Inflammatory macrophage treated with lipopolysaccharide for 4 hours (primary cell): ENCODE measurements at regions not wholly inside any gene's neighbourhood (a gene's known extent, or its start where the extent isn't known, plus 50 kb on each side); places are given as distances from the start of the nearest gene placed in this dataset.

Experiments
- DNase-seq: peaks from one replicate; pipeline ENCODE4 v3.0.0-alpha.2; 2020

DNA sequence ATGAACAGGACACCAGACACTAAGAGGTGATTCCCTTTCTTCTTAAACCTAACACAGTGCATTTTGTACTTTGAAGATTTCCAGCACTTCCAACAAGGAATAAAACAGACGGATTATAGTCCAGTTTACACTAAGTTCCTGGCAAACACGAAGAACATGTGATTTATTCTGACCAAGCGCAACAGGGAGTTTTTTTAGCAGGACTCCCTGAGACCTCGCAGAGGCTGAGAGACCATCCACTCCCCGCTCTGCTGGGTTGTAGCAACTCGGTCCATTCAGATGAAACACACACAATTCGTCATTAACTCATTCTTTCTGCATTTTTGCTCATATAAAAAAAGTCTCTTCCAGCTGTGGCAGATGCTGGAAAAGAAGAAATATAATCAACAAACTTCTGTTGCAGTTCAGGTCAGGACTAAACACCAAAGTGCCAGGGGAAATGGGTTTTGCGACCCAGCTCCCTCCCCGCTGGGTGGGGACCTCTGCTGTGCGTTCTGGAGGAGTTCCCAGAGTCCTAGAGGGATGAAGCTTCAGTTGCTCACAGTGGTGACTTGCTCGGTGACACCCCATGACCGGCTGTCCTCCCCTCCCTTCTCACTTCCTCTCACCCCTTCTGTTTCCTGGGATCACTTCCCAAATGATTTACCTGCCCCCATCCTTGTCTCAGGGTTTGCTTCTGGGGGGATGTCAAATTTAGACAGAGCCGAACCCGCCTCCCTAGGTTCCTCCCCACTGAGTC, 52.5 kb downstream of the KCNF1 start:
- DNase-seq = peak; percentile 15

DNA sequence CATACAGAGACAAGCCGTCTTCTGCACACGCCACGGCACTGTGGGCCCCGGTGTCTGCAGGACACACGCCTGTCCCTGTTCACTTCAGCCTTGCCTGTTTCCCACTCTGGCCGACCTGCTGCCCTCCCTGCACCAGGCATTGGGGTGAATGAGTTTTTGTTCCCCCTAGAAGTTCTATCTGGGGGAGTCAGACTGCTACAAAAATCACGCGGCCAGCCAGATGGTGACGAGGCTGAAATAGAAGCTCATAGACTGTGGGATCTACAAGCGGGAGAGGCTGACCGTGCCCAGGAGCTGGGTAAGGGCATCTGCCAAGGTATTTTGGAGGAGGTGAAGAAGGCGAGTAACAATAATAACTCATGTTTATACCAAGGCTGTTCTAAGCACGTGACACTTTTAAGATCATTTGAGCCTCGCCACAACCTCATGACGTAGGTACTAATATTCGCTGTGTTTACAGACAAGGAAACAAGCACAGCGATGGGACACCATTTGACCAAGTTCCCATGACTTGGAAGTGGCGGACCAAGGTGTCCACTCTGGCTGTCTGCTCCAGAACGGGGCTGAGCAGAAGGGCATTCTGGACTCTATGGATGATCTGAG, 53.6 kb downstream of the KCNF1 start:
- DNase-seq = no peak

DNA sequence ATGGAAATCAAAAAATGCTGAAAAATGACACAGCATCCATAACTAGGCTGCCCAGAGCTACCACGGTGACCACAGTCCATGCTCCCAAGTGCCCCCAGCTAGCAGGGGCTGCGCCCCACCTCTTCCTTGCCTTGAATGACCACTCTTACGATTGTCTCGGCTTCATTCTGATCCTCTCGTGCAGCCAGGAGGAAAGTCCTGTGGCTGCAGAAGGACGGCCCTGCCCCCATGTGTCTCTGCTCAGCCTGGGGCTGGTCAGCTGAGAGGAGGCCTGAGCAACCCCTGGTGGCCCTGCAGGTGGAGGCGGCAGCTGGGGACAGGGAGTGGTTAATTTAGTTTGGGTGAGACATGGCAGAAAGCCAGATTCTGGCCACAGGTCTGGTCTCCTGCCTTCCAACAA, 54.3 kb downstream of the KCNF1 start:
- no peak for DNase-seq

DNA sequence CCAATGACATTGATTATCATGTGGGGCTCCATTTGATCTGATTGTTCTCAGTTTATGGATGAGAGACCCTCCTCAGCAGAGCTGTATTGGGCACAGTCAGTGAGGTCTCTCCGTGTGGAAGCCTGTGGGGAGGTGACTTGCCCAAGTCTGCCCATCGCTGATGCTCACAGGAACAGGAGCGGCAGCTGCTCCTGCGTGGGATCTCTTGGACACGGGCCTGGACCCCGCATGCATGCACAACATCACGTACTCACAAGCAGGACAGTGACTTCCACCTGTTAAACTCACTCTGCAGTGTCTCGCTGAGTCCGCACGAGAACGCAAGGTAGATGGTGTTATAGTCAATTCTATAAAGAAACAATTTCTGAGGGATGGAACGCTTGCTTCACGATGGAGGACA, 55.0 kb downstream of the KCNF1 start:
- no peak for DNase-seq

DNA sequence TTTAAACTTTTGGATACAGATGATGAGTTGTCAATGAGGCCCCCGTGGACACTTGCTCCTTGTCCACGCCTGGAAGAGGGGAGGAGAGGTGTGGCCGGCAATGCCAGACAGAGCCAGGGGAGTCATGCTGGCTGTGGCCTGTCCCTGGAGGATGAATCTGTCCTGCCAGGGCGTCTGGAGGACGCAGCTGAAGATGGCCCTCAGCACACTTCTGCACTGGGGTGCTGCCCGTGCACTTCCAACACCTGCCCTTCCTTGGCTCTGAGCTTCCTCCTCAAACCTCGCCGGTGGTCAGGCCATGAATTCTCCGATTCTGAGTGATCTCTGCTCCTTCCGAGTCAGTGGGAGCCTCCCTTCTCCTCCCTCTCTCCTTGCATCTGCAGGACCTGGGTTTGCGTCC, 56.4 kb downstream of the KCNF1 start:
- no peak for DNase-seq

DNA sequence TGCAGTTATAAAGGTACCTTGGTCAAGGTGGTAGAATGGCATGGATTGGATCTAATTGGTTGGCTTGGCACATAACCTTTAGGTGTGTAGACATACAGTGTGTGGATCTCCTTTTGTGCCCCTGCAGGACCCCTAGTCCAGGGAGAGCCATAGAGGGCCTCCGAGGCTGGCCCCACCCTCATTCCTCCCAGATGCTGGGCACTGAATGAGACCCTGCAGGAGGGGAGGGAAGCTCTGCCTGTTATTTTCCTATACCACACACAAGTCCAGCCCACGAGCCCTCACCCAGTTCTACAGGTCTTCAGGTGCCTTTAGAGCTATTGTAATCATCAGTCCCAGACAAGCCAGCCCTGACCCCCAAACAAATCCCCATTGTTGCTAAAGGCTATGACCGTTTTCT, 58.9 kb downstream of the KCNF1 start:
- DNase-seq = no peak

DNA sequence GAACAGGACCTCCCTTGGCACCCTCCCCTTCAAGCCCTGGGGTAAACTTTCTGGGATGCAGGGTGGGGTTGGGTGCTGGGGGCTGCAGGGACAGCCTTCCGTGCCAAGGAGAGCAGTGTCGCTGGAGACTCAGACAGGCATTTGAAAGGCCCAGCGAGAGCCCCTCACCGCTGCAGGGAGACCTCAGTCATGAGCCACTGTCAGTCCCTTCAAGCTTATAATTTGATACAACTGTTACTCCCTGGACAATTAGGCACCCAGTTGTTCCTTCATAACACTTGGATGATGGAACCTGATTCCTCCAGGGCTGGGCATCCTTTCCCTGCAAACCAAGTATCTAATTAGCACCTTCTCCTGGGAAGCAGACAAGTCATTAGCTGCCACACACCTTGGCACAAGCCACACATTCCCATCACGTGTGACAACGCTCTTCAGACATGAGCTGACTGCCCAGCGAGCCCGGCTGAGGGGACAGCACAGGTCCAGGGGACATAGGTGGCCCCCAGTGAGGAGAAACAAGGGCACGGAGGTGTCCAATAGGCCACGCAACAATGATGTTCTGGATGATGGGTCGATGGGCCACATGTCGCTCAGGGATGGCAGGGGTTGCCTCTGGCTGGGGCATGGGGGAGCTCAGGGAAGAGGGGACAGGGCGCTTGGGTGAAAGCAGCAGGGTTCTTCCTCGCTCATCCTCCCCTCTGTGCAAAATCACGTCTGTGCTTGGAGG, 59.6 kb downstream of the KCNF1 start:
- no peak for DNase-seq

DNA sequence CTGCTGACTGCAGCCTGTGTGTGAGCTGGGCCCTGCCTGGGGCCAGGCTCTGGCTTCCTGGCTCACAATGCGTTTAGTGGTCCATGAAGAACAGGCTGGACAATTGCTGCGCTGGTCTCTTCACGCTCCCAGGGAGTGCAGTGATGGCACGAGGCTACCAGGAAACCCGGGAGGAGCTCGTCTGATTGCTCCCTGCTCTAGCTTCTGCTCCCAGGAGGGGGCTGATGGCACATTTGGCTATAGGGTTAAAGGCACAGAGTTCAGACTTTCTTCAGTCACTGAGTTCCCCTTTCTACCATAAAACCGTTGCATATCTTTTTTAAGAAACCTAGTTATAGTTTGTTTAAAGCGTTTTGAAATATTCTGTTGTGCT, 60.1 kb downstream of the KCNF1 start:
- peak; percentile 16 for DNase-seq

DNA sequence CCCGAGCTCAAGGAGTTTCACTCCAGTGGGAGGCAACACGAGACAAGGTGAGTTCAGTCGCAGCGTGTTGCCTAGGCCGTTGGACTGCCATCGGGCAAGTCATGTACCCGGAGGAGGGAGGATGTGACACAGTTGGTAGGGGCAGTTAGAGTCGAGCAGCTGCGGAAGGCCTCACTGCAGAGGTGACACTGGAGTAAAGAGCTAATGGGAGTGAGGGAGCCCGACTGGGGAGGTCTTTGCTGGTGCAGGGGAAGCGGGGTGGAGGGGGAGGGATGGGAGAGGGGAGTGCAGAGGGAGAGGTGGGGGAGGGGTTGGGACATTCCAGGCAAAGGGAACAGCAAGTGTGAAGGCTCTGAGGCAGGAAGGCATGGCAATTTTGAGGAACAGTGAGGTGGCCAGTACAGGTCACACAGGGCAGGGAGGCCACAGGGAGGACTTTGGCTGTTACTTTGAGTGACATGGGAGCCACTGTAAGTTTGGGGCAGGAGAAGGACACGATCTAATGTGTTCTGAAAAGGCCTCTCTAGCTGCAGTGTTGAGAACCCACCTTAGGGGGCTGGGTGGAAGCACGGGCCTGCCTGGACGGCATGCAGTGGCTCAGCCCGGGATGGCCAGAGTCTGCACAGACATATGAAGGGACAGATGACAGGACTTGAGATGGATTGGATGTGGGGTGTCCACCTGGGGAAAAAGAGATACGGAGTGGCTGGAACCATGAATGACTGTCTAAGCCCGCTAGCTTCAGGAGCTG, 61.1 kb downstream of the KCNF1 start:
- DNase-seq = no peak

DNA sequence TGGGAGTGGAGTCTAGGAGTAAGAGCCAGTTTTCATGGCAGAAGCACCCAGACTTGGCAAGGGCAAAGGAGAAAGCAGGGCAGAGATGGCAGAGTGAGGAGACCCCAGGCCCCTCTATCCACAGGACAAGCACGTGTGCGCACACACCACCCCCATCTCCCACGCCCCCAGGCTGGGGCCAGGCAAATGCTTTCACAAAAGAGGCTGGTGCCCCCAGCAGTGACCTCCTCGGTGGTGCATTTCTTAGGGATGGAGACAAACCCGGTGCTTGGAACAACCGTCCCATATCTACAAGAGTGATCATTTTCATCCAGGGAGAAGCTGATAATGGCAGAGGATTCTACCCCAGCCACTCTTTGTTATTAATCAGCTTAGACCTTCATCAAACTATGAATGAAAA, 62.0 kb downstream of the KCNF1 start:
- DNase-seq = no peak

DNA sequence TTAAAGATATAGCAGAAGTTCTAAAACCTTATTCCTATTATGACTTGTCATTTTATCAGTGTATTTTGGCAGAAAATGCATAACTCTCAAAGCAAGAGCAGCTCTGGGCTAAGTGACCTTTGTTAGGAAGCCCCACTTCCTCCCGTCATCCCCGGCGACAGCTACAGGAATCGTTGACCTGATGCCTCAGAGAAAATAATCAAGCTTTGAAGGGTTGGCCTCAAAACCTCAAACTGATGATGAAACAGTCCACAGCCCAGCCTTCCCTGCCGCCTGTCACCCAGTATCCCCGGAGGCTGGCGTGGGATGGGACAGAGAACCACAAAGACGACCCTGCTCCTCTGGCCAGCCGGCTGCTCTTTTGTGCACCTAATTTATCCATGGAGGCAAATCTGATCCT, 65.3 kb downstream of the KCNF1 start:
- peak; percentile 7 for DNase-seq

DNA sequence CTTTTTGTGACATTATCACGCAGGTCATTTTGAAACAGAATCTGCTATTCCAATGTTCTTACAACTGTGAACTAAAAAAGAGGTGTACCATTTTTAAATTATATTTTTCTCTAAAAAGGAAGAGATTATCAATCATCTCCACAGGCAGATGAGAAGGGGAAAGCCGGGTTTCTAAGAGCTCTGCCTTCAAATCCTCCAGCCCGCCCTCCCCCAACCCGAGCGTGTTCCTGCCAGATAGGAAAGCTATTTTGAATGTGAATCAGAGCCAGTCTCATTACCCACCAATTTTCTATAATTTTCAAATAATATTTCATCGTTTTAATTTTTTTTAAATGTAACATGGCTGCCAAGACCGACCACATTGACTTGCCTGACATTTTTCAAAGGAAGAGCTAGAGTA, 65.9 kb downstream of the KCNF1 start:
- no peak for DNase-seq

DNA sequence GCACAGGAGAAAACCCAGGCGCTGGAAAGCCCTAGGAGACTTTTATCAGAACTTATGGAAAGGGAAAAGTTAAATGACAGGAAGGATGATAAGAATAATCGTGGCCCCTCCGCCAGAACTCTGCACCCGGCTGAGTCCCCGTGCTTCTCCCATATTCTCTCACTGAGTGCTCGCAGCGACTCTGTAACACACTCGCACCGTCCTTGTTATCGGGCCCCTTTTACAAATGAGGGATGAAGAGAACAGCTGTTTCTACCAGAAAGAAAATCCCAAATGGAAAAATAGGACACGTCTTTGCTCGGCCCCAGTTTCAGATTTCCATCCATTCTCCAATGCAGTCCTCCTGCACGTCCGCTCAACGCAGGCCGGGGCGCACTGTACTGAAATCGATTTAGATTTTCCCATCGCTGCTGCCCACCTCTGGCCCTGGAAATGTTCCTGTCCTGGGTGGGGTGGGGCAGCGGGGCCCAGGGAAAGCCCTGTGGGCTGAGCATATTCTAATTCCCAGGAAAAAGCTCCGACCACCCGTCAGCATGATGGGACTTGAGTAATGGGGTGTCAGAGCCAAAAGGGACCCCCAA, 66.4 kb downstream of the KCNF1 start:
- no peak for DNase-seq

DNA sequence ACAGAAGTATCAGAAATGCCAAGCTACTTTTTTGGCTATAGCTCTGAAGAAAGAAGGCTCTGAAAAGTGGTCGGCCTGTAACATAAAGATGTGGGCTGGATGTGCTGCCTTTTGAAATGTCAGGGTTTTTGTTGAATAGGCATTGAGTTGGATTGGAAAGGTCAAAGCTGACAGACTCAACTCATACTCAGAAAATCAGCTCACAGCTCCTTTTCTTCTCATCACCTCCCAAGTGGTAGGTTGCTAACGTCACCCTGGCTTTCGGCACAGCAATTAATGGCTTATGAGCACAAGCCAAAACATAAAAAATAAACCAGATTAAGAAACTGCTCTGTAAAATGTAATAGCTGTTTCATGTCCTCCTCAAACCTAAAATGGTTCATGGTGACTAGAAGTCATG, 68.3 kb downstream of the KCNF1 start:
- DNase-seq = no peak

DNA sequence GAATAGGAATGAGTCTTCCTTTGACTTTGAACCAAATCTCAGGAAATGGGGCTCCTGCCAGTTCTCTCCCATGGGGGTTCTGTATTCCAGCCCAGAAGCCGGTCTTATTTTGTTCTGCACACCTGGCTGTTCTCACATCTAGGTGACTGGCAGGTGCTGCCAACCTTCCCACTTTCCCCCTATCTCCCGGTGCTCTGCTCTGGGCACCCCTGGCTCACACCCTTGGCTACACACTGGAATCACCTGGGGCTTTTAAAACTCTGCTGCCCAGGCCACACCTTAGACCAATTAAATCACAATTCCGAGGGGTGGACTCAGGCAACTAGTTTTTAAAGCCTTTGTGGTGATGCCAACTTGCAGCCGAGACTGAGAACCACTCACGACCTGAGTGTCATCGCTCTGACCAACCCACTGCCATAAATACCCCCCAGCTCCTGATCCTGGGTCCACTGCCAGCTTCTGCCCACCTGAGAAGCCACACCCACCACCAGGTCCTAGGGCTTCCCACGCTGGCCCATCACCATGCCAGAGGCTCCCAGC, 69.2 kb downstream of the KCNF1 start:
- DNase-seq = no peak

DNA sequence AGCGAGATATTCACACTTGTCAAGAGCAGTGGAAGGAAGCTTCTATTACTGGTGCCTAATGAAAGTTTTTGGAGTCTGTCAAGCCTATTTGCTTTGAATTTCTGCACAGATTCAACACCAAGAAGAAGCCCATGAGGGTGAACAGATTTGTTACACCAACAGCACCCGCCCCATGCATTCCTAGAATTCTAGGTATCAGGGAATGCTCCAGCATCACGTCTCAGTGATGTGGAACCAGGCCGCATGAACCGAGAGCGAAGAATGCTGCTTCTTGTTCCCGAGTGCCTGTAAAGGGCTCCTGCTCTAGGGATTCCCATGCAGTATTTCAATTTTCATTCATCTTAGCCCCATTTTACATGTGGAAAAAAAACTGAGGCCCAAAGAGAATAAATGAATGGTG, 69.7 kb downstream of the KCNF1 start:
- DNase-seq = no peak

DNA sequence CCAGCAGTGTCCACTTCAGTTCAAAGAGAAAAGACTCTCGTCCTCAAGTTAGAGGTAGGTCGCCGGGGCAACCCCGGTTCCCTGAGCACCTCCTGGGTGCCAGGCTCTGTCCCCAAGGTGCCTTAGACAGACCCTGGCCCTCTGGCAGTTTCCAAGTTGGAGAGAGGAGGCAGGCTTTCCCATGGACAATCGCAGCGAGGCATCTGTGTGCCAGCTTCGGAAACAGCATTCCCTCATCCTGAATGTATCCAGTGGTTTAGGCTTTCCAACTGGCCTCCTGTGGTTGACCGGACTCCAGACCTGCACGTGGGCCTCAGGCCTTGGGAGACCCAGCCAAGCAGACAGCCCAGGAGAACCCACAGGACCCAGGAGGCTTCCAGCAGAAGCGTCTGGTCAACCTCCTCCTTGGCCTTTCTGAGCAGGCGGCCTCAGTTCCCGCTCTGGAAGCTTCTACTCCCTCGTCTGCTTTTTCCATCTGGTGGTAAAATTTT, 70.3 kb downstream of the KCNF1 start:
- no peak for DNase-seq

DNA sequence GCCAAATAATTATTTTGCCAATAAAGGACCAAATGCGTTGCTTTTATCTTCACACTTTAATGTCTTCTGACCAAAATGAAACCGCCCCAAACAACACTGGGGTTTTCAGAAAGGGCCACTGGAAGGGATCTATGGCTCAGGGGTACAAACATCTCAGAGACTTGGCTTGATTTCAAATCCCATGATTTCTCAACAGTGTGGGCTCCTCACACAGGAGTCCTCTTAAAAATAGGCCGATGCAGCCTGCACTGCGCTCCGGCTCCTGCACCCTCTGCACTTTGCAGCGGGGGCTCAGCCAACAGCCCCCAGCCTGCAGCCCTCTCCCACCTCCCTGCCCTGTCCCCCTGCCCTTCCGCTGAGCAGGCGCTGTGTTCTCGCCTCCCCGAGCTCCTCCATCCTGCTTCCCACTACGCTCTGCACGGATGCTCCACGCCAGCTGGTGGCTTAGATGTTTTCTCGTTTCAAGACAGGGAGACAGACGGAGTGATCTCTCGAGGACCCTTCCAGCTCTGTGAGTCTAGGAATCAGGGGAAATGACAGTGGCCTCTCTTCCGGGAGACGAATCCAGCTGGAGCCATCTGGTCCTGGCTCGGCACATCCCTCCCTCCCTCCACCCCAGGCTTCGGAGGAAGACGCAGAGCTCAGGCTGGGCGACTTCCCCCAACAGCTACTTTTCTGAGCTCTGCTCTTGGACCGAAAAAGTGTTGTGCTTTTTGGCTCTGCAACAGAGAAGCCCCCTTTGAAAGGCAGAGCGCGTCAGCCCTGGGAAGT, 71.4 kb downstream of the KCNF1 start:
- no peak for DNase-seq

DNA sequence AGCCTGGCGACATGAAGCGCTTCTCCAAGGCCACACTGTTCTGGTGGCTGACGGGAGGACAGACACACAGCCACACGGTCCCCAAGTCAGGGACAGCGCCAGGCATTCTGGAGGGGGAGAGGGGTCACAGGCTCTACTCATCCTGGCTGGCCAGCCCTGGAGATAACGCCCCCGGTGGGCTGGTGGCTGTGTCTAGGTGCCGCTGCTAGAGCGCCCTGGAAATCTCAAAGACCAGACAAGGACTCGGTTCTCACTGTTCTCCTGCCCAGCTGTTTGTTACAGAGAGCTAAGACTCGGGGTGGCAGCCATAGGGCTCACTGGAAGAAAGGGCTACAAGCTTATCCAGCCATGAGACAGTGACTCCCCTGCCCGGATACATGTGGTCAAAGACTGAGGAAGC, 72.0 kb downstream of the KCNF1 start:
- DNase-seq = no peak

DNA sequence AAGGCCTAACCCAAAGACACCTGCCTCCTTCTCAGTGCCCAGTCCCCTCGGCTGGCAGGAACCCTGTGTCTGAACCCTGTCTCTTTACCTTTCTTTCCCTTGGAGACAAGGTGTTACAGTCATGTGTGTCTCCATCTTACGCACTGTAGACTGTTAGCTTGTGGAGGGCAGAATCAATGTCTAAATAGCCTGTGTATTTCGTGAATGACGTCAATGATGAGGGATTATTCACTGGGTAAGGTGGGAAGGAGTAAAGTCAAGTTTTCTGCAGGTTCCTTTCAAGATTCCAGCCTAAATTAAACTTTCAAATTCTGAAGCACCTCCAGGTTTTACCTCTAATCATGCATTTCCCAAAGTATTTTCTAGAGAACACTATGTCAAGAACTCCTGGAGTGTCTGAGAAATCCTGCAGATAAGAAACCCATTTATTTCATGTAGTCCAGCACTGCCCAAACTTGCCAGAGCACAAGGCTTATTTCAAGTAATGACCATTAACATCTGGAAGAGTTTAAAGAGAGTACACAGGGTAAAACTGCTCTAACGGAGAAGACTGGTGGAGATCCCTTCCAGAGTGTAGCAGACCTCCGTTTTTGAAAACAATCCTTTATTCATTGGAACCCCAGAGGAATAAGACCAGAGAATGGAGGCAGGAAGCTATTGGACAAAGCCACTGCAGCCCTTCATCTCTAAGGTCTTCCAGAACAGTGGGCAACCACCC, 72.8 kb downstream of the KCNF1 start:
- DNase-seq = no peak

DNA sequence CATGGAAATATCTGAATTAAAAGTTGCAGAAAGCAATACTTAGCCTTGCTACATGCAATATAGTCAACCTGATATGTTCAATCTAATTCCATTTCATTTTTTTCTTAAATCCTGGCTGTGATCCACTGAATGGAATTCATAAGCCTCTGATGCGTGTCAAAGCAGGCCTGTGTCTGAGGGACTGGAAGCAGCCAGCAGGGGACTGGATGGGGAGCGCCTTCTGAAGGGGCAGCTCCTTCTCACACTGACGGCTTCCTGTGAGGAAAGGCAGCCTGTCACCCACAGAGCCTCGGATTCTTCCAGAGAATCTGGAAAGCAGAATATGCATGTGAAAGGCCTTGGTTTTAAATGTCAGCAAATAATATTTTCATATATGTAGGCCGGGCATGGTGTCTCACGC, 73.5 kb downstream of the KCNF1 start:
- no peak for DNase-seq
